Duodenal mucosa (tissue), 2 donors: ENCODE measurements at regions not wholly inside any gene's neighbourhood (a gene's known extent, or its start where the extent isn't known, plus 50 kb on each side); places are given as distances from the start of the nearest gene placed in this dataset.

Experiments used
- H3K27ac ChIP-seq: one replicate; pipeline ENCODE4 v1.7.0; 2013; ENCODE audit warnings: low read depth, low read length
- H3K27me3 ChIP-seq, 2 donors: one replicate each; pipeline ENCODE4 v1.7.0; 2013; ENCODE audit warnings: low read length in 2 of 2, control low read depth in 1 of 2; ENCODE audit not compliant: insufficient read depth in 2 of 2, control insufficient read depth in 1 of 2
- H3K36me3 ChIP-seq, 2 donors: one replicate each; pipeline ENCODE4 v1.7.0; 2013; ENCODE audit warnings: low read length in 2 of 2, control low read depth in 1 of 2; ENCODE audit not compliant: insufficient read depth in 2 of 2, control insufficient read depth in 1 of 2
- H3K4me1 ChIP-seq, 2 donors: one replicate each; pipeline ENCODE4 v1.7.0; 2013; ENCODE audit warnings: low read length in 2 of 2, control low read depth in 1 of 2; ENCODE audit not compliant: insufficient read depth in 2 of 2, control insufficient read depth in 1 of 2
- H3K4me3 ChIP-seq, 2 donors: one replicate each; pipeline ENCODE4 v1.7.0; 2013; ENCODE audit warnings: low read length in 2 of 2, low read depth in 1 of 2
- H3K9ac ChIP-seq, 2 donors: one replicate each; pipeline ENCODE4 v1.7.0; 2013; ENCODE audit warnings: low read length in 2 of 2, low read depth in 1 of 2
- H3K9me3 ChIP-seq, 2 donors: one replicate each; pipeline ENCODE4 v1.7.0; 2013; ENCODE audit warnings: low read length in 2 of 2, control low read depth in 1 of 2; ENCODE audit not compliant: control insufficient read depth in 1 of 2

DNA sequence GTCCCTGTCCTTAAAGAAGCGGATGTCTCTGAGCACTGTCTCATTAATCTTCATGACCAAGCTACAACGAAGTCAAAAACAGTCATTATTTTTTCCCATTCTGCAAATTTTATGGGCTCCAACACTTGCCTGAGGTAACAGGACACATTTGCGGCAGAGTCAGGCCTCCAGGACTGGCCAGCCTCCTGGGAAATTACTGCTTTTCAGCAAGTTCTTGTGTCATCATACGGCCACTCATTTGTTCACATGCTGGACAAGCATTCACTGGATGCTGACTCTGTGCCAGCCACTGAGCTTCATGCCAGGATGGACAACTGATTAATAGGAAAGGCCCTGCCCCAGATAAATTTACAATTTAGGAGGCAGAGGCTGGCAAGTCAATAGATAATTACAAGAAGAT, 305.7 kb downstream of the ACTL7B start:
- Histone ChIP-seq H3K4me1 (peaks cover 0 to 12% of the 10 kb centered on the region in 2 donors), H3K9ac (no peak overlapping the region), H3K27me3 (no peaks in the 10 kb centered on the region), H3K36me3 (no peaks in the 10 kb centered on the region), H3K9me3 (no peaks in the 10 kb centered on the region), H3K4me3 (no peak overlapping the region), H3K27ac (no peak overlapping the region)

DNA sequence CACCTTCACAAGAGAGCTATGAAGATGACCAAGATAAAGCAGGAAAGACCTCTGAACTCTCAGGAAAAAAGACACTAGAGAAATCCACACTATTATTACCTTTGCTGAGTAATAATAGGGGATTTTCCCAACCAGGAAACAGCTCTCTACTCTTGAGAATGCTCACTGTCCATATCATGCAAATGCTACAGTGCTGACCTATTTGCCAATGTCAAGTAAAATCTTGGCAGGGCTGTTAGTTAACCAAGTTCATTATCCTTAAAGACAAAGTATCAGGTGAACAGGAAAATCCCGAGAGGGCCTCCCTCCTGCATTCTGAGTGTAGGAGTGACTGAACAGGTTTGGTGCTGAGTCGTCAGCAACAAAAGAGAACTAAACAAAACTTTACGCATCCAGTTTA, 306.6 kb downstream of the ACTL7B start:
- Histone ChIP-seq H3K9ac (no peak overlapping the region), H3K4me3 (no peak overlapping the region), H3K4me1 (peaks cover 0 to 12% of the 10 kb centered on the region in 2 donors), H3K9me3 (no peaks in the 10 kb centered on the region), H3K27me3 (no peaks in the 10 kb centered on the region), H3K36me3 (no peaks in the 10 kb centered on the region), H3K27ac (no peak overlapping the region)

DNA sequence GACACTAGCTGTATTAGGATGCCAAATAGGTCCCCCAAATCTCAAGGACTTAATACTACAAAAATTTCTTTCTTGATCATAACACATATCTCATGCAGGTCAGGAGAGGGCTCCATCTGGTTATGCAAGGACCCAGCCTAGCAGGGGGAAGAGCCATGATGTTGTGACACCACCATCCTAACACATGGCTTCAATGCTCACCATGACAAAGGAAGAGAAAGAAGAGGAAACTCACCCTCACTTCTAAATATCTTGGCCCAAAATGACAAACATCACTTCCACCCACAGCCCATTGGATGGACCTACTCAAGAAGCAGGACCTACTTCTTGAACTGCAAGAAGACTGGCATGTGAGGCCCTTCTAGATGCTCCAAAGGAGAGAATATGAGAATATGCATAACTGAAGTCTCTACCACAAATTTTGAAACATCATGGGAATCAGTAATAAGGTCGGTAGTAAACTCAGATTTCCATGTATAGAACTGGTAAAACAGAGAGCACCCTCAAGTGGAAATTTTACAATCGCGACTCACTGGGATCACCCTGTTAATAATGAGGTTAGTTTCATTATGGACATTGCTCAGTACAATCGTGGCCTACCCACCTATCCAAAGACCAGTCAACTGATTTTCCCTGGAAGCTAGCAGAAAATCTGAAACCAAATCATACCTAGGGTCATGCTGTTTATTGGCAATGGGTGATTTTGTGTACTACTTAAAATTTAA, 308.2 kb downstream of the ACTL7B start:
- Histone ChIP-seq H3K4me1 (peaks cover 0 to 4% of the 10 kb centered on the region in 2 donors), H3K4me3 (no peak overlapping the region), H3K36me3 (no peaks in the 10 kb centered on the region), H3K9ac (no peak overlapping the region), H3K9me3 (no peaks in the 10 kb centered on the region), H3K27me3 (no peaks in the 10 kb centered on the region), H3K27ac (no peak overlapping the region)

DNA sequence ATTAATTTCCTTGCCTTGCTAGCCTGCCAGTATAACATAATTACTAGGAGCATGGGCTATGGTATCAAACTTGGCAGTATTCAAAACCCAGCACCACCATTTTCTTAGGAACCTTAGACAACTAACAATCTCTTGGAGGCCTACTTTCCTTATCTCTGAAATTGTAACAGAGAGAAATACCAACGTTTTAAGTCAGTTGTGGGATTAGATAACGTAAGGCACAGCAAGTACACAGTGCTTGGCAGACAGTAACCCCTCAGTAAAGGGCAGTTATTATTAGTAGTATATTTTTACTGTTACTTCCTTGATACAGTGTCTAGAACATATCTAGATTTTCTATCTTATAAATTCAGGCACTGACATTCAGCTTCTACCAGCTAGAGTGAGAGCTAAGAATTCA, 309.6 kb downstream of the ACTL7B start:
- H3K4me3 ChIP-seq: no peak overlapping the region
- H3K27me3 ChIP-seq: no peaks in the 10 kb centered on the region
- no peaks in the 10 kb centered on the region for H3K9me3 ChIP-seq
- H3K27ac ChIP-seq: no peak overlapping the region
- H3K36me3 ChIP-seq: no peaks in the 10 kb centered on the region
- no peaks in the 10 kb centered on the region for H3K4me1 ChIP-seq
- H3K9ac ChIP-seq: no peak overlapping the region

DNA sequence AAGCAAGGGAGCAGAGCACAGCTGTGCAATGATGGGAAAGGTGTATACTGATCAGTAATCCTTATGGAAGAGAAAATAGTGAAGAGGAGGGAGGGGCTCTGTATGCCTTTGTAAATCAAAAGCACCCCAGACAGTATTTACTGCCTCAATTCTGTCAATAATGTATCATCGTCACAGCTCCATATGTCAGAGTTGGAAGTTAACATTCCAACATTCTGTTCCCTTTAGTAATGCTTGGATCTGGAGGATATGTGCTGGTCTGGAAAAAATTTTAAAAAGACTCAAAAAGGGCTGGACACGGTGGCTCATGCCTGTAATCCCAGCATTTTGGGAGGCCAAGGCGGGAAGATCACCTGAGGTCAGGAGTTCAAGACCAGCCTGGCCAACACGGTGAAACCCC, 310.4 kb downstream of the ACTL7B start:
- H3K36me3 ChIP-seq: no peaks in the 10 kb centered on the region
- H3K9ac ChIP-seq: no peak overlapping the region
- no peak overlapping the region for H3K27ac ChIP-seq
- no peaks in the 10 kb centered on the region for H3K27me3 ChIP-seq
- H3K9me3 ChIP-seq: no peaks in the 10 kb centered on the region
- H3K4me1 ChIP-seq: no peaks in the 10 kb centered on the region
- H3K4me3 ChIP-seq: no peak overlapping the region

DNA sequence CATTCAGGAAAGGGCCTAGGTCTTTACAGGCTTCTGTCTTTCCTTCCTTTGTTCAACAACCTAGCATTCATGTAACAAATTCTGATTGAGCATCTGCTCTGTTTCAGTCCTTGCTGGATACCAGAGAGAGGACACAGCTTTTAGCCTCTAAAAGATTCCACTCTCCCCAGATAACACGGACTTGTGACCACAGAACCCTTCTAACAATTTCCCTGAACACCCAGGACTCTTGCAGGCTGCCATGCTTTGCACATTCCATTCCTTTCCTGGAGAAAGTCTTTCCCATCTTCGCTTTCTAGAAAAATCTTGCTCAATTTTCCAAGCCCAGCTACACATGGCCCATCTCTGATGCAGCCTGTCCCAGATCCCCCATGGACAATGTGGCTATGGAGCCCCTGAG, 310.9 kb downstream of the ACTL7B start:
- Histone ChIP-seq H3K9ac (no peak overlapping the region), H3K27me3 (no peaks in the 10 kb centered on the region), H3K36me3 (no peaks in the 10 kb centered on the region), H3K27ac (no peak overlapping the region), H3K9me3 (no peaks in the 10 kb centered on the region), H3K4me3 (no peak overlapping the region), H3K4me1 (no peaks in the 10 kb centered on the region)

DNA sequence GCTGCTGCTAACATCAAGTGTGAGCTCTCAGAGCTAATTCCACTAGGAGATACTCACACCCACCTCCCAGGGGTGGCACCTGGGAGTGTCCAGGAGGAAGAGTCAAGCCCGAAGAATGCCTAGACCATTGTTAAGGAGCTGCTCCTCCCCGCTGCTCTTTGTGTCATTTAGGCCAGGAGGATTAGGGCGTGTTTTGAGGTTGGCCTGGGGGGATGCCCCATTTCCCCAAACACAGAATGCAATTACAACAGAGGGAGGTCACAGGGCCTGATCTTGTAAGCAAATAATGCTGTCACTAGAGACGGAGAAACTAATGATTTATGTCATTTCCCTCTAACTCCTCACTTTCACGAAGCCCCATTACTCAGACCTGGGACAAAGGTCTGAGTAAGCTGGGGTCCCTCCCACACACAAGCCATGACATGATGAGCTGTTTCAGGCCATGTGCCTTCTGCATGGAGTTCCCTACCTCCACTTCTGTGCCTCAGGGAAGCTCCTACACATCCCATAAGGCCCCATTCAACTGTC, 312.5 kb downstream of the ACTL7B start:
- H3K27ac ChIP-seq: no peak overlapping the region
- H3K9me3 ChIP-seq: no peaks in the 10 kb centered on the region
- no peak overlapping the region for H3K4me3 ChIP-seq
- H3K9ac ChIP-seq: no peak overlapping the region
- H3K4me1 ChIP-seq: no peaks in the 10 kb centered on the region
- no peaks in the 10 kb centered on the region for H3K36me3 ChIP-seq
- no peaks in the 10 kb centered on the region for H3K27me3 ChIP-seq

DNA sequence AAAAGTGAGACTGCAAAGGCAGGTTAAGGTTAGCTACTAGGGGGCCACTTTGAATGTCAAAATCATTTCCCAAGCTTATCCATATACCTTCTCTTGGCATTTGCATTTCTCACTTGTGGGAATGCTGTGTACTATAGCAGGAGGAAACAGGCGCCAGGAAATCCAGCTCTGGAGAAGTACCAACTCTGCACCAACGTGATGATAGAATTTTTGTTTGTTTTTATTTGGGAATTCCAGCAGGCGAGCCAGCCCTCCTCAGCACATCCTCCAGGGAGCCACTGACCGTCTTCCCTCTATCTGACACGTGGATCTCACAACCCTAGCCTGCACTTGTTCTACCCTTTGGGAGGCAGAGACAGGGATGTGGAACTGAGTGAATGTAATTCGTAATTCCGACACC, 318.0 kb downstream of the ACTL7B start:
- Histone ChIP-seq H3K9ac (no peak overlapping the region), H3K9me3 (no peaks in the 10 kb centered on the region), H3K36me3 (no peaks in the 10 kb centered on the region), H3K27ac (no peak overlapping the region), H3K4me1 (no peaks in the 10 kb centered on the region), H3K4me3 (no peak overlapping the region), H3K27me3 (no peaks in the 10 kb centered on the region)

DNA sequence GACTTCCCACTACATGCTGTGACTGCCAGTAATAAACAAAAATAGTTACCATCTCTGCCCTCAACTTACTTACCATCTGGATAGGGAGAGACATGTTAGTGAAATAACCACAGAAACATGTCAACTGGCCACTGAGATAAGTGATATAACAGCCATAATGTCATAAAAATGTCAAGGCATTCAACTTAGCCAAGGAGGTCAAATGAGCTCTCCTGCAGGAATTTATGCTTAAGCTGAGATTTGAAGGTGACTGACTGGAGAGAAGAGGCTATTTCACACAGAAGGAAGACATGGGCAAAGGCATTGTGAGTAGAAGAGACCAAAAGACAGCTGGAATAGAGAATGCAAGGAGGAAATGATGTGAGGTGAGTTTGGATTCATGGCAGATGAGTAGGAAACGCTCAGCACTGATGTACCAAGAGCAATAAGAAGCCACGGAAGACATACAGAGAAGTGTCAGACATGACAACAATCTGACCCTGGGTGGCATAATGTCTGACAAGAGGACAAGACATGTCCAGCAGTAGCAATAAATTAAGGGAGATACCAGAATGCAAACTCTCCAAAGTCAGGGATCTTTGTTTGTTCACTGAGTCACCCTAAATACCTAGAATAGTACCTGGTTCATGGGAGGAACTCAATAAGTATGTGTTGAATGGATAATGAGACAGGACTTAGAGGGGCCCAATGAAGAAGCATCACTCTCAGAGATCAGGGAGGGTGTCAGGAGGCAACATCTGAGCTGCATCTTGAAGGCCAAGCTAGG, 318.8 kb downstream of the ACTL7B start:
- no peak overlapping the region for H3K27ac ChIP-seq
- H3K36me3 ChIP-seq: no peaks in the 10 kb centered on the region
- H3K4me3 ChIP-seq: no peak overlapping the region
- H3K9ac ChIP-seq: no peak overlapping the region
- no peaks in the 10 kb centered on the region for H3K27me3 ChIP-seq
- no peaks in the 10 kb centered on the region for H3K9me3 ChIP-seq
- no peaks in the 10 kb centered on the region for H3K4me1 ChIP-seq

DNA sequence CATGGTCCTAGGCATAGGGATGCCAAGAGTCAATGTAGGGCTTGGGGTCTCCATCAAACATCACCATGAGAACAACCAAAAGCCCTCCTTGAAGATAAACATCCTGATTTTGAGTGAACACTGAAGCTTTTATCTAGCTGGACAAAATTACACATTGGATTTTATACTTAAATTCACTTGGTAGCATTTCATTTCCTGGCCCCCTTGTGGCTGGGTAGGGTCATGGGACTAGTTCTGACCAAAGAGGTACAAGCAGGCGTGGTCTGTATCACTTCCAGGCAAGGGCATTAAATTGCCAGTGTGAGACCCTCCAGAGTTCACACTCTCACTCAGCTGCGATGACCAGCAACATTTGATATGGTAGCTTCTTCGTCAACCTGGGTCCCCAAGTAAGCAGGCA, 320.3 kb downstream of the ACTL7B start:
- Histone ChIP-seq H3K9ac (no peak overlapping the region), H3K27ac (no peak overlapping the region), H3K36me3 (no peaks in the 10 kb centered on the region), H3K4me1 (no peaks in the 10 kb centered on the region), H3K4me3 (no peak overlapping the region), H3K9me3 (no peaks in the 10 kb centered on the region), H3K27me3 (no peaks in the 10 kb centered on the region)
